HG03159 (cell line): ENCODE measurements at regions not wholly inside any gene's neighbourhood (a gene's known extent, or its start where the extent isn't known, plus 50 kb on each side); places are given as distances from the start of the nearest gene placed in this dataset.

Experiments
- ATAC-seq: cut with Tn5 transposase; IDR thresholded peaks from one replicate; pipeline ENCODE4 v1.9.1; 2021; ENCODE audit warnings: mild to moderate bottlenecking, moderate library complexity; ENCODE audit not compliant: unreplicated experiment

DNA sequence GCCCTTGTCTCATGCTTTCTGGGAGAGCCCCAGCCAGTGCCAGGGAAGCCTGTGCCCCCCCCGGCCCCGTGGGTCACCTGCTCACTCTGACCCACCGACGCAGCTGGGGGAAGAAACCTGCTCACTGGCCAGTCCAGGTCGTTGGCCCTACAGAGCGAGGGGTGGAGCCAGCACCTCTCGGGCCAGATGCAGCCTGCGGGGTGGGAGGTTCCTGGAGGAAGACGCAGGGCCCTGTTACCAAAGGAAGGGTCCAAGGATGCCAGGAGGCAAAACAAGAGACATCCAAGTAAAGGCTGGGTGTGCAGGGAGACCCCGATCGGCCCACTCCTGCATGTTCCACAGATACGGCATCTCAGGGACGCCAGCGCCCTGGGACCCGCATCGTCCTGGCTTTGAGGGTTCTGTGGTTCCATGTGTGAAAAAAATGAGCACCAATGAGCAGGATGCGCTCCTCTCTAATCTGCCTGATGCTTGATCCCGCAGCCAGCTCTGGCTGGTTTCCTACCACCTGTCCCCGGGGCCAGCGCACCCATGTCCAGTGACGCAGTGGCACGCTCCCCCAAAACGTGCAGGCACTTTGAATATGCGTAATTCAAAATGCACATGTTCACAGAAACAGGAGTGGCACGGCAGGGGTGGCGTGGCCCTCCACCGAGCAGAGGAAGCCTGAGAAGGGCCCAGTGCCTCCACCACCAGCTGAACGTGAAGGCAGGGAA lies 66.0 kb upstream of the GALNT9 start:
- ATAC-seq, result no peak

DNA sequence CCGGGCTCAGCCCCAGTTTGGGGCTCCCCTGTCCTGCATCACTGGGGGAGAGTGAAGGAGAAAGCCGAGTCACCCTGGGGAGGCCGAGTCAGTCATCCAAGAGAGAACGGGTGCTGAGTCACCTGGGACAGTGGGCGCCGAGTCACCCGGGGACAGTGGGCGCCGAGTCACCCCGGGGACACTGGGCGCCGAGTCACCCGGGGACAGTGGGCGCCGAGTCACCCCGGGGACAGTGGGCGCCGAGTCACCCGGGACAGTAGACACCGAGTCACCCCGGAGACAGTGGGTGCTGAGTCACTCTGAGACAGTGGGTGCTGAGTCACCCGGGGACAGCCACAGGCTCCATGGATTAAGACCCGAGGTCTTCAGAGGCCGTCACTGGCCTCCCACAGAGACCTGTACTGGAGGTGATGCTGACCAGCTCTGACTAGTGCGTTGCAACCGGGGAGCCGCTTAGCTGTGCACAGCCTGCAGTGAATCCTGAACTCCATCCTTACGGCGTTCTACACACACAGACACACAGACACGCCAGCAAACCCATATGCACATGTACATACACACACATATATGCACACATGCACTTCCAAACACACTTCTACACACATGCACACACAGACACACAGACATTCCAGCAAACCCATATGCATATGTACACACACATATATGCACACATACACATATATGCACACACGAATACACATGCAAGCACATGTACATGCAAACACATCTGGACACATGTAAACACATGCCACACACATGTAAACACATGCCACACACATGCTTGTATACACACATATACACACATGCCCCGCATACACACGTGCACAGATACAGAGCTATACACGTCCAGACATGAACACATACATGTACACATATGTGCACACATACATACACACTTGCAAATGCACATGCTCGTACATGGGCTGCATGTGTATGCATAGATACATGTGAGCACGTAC lies 64.9 kb upstream of the GALNT9 start:
- no peak for ATAC-seq

DNA sequence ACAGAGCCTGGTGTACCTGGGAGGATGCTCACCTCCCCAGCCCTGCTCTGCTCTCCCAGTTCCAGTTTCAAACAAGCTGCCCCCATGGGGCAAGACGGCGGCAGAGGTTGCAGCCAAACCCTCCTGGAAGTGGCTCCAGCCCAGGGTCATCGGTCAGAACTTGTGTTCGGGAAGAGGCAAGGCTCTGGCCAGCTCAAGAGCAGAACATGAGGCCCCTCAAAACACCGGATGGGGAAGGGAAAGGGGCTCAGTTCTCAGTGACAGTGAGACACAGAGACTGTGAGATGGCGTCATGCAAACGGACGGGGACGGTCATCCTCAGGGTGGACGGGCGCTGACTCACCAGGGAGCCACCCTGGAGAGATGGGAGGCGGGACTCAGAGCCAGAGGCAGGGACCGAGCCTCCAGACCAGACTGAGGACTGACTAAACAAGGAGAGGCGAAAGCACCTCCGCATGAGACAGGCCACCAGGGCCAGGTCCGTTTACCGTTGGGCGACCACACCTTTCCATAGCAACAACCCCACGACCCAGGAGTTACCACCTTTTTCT lies 63.9 kb upstream of the GALNT9 start:
- ATAC-seq, result no peak

DNA sequence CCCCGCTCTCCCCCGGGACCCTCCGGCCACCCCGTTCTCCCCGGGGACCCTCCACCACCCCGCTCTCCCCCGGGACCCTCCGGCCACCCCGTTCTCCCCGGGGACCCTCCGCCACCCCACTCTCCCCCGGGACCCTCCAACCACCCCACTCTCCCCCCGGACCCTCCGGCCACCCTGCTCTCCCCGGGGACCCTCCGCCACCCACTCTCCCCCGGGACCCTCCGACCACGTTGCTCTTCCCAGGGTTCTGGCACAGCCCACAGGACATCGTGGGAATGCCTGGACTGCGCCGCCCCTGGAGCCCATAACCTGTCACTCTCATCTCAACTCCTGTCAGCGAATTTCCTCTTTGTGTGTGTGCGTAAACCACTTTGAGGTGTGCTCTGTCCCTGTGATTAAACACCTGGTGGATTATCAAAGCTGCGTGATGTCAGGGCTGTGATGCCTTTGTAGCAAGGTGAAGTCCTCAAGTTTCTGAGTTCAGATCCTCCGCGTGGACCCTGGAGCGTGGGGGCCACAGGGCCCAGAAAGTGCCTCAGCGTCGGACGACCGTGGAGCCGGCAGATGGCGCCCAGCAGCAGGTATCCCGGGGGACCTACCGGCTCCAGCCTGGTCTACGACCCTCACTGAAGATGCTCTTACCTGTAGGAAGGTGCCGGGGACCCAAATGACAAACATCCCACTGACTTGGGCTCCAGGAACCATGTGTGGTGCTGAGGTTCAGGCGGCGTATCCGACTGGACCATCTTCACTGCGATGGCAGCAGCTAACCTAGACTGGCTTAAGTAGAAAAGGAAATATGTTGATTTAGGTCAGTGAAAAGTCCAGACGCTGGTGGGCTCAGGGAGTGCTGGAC lies 63.2 kb upstream of the GALNT9 start:
- ATAC-seq, result no peak

DNA sequence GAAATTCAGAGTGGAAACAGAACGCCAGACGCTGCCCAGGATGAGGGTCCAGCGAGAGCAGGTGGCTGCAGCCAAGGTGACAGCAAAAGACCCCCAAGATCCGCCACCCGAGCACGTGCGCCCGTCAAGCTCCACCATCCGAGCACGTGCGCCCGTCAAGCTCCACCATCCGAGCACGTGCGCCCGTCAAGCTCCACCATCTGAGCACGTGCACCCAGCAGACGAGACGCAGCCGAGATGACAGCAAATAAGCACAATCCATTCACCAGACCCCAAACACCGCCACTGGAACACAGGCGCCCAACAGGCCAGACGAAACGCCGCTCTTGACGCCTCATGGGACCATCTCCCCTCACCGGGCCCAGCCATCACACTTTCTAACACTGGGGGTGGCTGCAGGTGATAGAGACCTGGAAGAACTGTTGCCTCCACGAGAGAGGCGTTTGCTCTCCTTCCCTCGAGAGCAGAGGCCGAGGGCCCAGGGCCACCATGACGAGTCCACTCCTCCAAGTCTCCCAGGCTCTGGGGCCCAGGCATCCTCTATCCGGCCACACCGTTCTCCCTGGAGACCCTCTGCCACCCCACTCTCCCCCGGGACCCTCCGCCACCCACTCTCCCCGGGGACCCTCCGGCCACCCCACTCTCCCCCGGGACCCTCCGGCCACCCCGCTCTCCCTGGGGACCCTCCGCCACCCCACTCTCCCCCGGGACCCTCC lies 62.1 kb upstream of the GALNT9 start:
- no peak for ATAC-seq

DNA sequence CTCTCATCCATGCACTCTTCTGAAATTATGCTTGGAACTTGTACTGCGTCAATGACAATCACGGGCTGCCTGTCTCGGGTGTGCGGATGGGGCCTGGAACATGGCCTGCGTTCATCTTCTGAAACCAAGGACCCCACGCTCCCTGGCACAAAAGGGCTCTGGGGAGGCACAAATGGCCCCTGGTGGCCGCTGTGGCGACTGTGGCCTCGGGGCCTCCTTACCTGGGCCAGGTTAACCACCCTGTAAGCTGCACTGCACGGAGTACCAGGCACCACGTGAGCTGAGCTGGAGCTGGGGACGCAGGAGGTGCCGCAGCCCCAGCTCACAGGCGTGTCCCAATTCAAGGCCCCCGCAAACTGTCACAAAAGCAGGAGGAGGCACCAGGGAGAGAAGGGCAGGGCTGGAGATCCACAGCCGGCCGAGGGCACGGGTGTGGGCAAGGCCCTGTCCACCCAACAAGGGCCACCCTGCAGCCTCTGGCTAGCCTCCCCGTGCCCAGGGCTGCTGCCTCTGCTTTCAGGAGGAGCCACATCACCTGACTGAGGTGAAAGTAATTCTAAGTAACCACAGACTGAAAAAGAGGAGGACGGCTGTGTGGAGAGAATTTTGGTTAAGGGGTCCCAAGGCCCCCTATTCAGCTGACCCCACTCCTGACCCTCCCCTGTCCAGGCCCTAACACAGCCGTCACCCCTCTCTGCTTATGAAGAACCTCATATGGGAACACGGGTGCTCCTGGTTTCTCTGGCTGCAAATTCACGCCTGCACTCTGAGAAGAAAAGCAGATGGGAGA lies 61.1 kb upstream of the GALNT9 start:
- no peak for ATAC-seq

DNA sequence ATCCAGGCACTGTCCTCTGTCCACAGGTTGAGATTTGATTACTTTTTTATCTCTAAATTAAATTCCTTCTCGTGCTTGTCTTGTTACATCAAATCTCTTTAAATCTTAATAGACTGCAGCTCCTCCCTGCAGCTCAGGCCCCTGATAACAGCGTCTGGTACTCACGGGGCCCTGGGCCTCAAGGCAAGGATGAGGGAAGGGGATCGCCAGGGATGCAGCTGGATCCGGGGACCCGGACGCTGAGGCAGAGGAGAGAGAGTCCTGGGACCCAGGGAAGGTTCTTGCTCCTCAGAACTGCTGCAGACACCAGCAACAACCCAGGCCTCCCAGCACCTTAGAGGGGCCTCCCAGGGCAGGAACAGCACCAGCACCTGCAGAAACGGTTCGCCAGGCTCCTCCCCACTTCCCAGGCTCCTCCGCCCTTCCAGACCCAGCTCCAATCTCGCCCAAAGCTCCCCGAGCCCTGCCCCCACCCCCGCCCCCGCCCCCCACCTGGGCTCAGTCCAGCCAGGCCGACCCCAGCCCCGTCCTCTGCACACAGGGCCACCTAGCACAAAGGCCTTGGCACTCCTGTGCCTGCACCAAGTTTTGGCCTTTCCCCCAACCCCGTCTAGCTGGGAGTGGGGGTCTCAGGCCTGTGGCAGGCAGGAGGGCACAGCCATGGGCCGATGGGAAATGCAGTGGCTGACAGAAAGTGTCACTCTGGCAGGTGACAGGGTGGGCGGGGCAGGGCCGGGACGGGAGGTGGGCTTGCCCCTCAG lies 60.3 kb upstream of the GALNT9 start:
- no peak for ATAC-seq

DNA sequence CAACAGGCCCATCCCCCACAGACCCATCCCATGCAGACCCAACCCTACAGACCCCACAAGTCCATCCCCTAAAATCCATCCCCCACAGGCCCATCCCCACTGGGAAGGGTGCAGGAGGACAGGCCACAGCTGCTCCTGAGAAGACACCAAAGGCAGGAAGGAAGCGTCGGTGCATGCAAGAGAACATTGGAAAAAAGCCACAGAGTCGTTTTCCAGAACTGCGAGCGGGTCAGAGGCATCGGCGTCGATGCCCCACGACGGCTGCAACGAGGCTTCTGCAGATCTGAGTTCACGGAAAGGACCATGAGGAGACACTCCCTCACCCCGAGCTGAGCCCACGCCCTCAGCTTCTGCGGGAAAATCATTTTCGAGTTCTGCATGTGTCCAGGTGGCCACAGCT lies 59.6 kb upstream of the GALNT9 start:
- ATAC-seq, result no peak

DNA sequence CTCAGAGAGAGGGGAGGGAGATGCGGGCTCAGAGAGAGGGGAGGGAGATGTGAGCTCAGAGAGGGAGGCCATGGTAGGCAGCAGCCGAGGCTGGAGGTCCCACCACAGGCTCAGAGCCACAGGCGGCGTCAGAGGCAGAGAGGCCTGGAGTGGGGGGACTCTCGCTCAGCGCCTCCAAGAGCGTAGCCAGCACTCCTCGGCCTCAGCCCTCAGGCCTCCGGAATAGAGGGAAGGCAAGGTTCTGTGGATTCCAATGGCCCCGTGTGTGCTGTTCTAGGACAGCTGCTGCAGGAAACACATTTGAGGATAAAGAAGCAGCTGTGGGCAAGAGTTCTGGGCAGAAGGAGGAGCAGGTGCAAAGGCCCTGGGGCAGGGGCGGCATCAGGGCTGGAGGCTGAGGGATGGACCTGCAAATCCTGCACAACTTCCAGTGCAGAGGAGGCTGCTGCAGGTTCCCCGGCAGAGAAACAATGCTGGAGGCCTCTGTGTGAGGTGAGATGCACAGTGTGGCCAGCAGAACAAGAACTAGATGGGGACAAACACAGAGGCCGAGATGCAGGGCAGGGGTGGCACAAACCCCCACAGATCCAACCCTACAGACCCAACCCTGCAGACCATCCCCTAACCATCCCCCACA lies 59.1 kb upstream of the GALNT9 start:
- ATAC-seq, result no peak

DNA sequence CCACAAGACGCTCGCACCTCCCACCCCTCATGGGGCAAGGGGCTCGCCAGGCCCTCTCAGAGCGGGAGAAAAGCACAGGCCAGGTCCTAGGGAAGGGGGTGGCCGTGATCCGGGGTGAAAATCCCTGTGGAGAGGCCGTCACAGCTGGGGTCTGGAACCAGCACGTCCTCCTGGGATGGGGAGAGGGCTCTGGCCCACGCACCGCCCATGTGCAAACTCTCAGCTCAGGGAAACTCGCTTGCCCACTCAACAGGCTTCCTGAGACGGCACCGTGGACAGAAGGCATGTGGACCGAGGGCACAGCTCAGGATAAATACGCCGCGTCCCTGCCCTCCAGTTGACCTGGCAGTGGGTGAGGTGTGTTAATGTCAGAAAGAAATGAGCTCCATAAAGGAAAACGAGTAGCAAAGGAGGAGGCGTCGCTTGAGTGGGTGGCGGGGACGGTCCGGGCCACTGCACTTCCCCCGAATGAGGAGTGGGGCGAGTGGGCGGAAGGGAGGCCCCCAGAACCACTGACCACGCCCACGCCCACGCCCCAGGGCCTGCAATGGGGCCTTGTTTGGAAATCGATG lies 57.6 kb upstream of the GALNT9 start:
- ATAC-seq, result no peak

DNA sequence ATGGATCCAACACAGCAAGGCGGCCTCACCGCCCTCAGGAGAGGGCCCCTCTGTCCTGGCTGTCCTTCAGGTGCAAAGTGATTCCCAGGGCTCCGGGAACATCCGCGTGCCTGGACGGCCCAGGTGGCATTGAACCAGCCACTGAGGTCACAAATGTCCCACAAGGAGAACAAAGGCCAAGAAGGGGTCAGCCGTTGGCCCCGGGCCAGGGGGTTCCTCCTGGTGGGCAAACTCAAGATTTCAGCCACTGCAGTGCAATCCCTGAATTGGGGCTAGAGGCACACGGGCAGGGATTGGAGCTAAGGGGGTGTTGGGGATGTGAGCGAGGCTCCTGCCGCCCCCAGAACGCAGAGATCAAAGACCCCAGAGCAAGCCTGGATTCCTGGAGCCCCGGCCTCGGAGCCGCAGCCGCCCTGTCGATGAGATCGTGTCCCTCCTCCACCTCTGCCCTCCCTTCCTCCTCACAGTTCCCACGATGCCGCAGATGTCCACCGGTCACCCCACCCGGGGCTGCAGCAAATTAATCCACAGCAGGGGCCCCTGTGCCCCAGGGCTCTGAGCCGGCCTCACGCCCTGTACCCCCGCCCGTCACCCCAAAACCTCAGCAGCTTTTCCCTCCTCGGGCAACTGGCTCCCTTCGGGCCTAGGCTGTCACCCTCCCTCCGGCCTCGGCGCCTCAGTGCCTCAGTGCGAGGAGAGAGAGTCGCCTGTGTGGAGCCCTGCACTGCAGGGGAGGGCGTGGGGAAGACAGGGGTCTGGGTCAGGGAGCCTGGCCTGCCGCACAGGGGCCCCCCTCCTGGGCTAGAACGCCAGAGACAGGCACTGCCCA lies 56.7 kb upstream of the GALNT9 start:
- no peak for ATAC-seq

DNA sequence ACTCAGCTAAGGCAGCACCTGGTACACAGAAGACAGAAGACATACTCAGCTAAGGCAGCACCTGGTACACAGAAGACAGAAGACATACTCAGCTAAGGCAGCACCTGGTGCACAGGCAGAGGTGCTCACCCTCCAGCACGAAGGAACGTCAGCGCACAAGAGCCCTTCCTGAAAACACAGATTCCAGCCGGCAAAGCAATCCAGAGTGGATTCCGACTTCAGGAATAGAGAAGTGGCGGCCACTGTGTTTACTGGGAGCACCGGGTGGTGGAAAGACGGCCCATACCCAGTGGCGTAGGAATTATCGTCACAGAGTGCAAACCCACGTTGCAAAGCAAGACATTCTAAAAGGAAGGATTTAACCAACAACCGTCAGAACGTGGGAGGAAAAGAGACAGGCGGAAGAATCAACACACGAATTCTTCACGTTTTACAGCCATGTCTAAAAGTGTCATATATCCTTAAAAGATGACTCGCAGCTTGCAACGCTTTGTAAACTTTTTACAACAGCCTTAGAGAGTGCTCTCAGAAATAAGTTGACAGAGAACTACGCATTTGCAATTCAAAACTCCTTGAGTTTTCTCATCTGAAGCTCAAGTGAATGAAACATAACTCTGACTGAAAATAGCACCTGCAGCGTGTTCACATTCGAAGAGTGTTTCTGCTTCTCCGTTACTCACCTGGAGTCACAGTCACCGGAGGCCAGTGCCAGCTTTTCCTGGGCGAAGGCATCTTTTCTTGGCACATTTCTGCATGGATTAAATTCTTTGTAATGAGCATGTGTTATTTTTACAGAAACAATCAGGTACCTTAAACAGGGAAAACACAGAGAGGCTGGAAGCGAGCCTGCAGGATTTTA lies 55.8 kb upstream of the GALNT9 start:
- ATAC-seq, result no peak

DNA sequence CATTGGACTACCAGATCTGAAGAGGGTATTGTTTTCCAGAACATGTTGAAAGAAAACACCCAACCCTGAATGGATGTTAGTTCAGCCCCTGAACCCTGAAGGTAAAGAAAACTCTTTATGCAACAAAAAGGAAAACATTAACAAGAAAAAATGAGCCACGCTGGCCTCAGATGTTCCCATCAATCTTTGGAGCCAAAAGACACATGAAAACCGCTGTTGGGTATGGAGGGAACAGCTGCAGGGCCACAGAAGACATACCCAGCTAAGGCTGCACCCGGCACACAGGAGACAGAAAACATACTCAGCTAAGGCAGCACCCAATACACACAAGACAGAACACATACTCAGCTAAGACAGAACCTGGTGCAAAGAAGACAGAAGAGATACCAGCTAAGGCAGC lies 51.3 kb upstream of the GALNT9 start:
- ATAC-seq, result no peak

DNA sequence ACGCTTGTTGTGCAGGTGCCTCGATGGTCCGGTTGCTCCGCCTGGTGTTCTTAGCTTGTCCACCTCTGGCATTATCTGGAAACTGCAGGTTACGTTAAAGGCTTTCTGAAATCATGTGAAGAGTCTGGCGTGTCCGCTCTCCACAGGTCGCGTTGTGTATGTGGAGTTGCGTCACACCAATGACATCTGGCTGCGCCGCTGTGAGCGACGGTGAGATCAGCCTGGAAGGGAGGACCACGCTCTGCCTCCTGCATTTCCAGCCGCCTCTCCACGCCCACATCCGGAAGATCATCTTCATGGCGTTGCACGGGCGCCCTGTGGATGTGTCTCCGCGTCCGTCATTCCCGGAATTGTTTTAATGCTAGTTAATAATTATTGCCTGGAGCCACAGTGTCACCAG lies 50.6 kb upstream of the GALNT9 start:
- no peak for ATAC-seq

DNA sequence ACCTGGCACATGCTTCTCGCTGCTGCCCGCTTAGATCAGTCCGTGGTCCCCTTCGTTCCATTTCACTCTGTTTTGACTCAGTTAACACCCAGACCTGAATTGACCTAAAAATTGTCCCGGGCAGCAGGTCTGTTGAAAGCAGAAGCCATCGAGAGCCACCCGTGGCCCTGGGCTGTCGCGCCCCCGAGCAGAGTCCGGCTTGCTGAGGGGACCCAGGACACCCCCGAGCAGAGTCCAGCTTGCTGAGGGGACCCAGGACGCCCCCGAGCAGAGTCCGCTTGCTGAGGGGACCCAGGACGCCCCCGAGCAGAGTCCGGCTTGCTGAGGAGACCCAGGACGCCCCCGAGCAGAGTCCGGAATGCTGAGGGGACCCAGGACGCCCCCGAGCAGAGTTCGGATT lies 50.2 kb upstream of the GALNT9 start:
- ATAC-seq, result no peak
